ENCODE measurements at regions not wholly inside any gene's neighbourhood (a gene's known extent, or its start where the extent isn't known, plus 50 kb on each side); places are given as distances from the start of the nearest gene placed in this dataset.

DNA sequence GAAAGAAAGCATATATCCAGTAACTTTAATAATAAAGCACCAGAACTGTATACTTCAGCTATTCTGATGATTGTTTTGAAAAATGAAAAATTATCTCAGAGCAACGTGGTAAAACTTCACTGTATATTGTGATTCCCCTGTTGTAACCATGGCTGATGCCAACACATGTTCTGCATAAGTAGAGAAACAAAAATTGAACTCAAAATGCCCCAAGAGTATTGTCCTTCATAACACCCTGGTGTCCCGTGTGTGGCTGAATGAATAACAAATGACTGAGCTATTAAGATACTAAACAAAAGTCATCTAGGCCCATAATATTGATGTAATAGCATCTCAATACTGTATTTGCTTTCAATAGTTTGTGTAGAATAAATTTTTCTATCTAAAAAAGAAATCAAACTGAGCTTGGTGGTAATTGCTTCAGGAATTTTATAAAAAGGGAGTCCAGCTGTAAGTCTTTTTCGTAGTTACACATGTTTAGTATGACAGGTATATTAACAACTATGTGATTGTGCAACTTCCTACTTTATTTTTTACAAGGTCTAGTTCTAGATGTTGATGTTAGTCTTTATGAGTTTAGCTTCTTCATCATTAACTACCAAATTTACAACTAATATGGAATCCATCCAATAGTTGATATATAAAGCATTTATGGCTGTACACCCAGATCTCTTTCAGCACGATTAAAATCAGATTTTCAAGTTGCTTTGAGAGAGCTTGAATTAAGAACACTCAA, 623.8 kb upstream of the AGTR1 start:
- no peak for TF ChIP-seq CTCF (IDR thresholded peaks at IDR 0.05)
- TF ChIP-seq POLR2AphosphoS5 (IDR thresholded peaks at IDR 0.05; ENCODE audit: low read depth, low read length), result no peak
- no peak for TF ChIP-seq TCF7L2 (IDR thresholded peaks at IDR 0.05; ENCODE audit: low read depth, low read length)
- TF ChIP-seq SIN3A (IDR thresholded peaks at IDR 0.05; ENCODE audit: borderline replicate concordance, insufficient read depth, low read depth, low read length), result no peak
- no peak for TF ChIP-seq REST (IDR thresholded peaks at IDR 0.05; ENCODE audit: insufficient read depth in 1 of 2, low read depth in 2 of 2, low read length in 1 of 2)

Measured in Panc1 (cell line).